ENCODE measurements at regions not wholly inside any gene's neighbourhood (a gene's known extent, or its start where the extent isn't known, plus 50 kb on each side); places are given as distances from the start of the nearest gene placed in this dataset.
A peak's percentile ranks its signal among the peaks of the same experiment; 100 is the strongest.

- no peak for TF ChIP-seq CTCF (IDR thresholded peaks at IDR 0.05; ENCODE audit: low read length, missing control alignments)
- DNase-seq (ENCODE audit: low read depth): peak; percentile 98
- H3K4me3 ChIP-seq (replicated peaks; ENCODE audit: low read depth, low read length): peak overlapping the region; percentile 4
These were observed 168.0 kb upstream of the ZNF32 start for GRCh38 chr10:43816351-43817321.

GRCh38 chr10:43815181-43815885, 166.7 kb upstream of the ZNF32 start:
- DNase-seq (ENCODE audit: low read depth): no peak
- TF ChIP-seq CTCF (IDR thresholded peaks at IDR 0.05; ENCODE audit: low read length, missing control alignments): no peak
- H3K4me3 ChIP-seq (replicated peaks; ENCODE audit: low read depth, low read length): no peak overlapping the region

- H3K4me3 ChIP-seq (replicated peaks; ENCODE audit: low read depth, low read length): no peak overlapping the region
- DNase-seq (ENCODE audit: low read depth): no peak
- TF ChIP-seq CTCF (IDR thresholded peaks at IDR 0.05; ENCODE audit: low read length, missing control alignments): no peak
These were observed 166.0 kb upstream of the ZNF32 start for GRCh38 chr10:43814663-43815062.

- DNase-seq (ENCODE audit: low read depth): no peak
- no peak overlapping the region for H3K4me3 ChIP-seq (replicated peaks; ENCODE audit: low read depth, low read length)
- no peak for TF ChIP-seq CTCF (IDR thresholded peaks at IDR 0.05; ENCODE audit: low read length, missing control alignments)
These were observed 163.2 kb upstream of the ZNF32 start for GRCh38 chr10:43811871-43812270.

GRCh38 chr10:43809211-43809930, 160.7 kb upstream of the ZNF32 start:
- DNase-seq (ENCODE audit: low read depth): peak; percentile 61
- TF ChIP-seq CTCF (IDR thresholded peaks at IDR 0.05; ENCODE audit: low read length, missing control alignments): no peak
- H3K4me3 ChIP-seq (replicated peaks; ENCODE audit: low read depth, low read length): no peak overlapping the region

GRCh38 chr10:43808136-43808535, 159.5 kb upstream of the ZNF32 start:
- TF ChIP-seq CTCF (IDR thresholded peaks at IDR 0.05; ENCODE audit: low read length, missing control alignments): no peak
- DNase-seq (ENCODE audit: low read depth): no peak
- H3K4me3 ChIP-seq (replicated peaks; ENCODE audit: low read depth, low read length): no peak overlapping the region

All from fibroblast of pulmonary artery (primary cell).